NT2/D1 (cell line): ENCODE measurements at regions not wholly inside any gene's neighbourhood (a gene's known extent, or its start where the extent isn't known, plus 50 kb on each side); places are given as distances from the start of the nearest gene placed in this dataset.

ENCODE experiments used
- DNase-seq: peaks from one replicate; pipeline ENCODE4 v3.0.0-alpha.2; 2011; ENCODE audit warnings: low read depth, low spot score
- H3K27me3 ChIP-seq: 2 replicates; pipeline ENCODE4 v1.6.0; 2011; ENCODE audit warnings: mild to moderate bottlenecking; ENCODE audit not compliant: insufficient read length, insufficient read depth
- H3K36me3 ChIP-seq: 2 replicates; pipeline ENCODE4 v1.6.1; 2011; ENCODE audit warnings: mild to moderate bottlenecking, low read length, mixed read lengths; ENCODE audit not compliant: insufficient read depth, insufficient read length
- H3K4me1 ChIP-seq: 2 replicates; pipeline ENCODE4 v1.5.1; 2011; ENCODE audit not compliant: insufficient read depth, insufficient read length
- H3K4me3 ChIP-seq: 2 replicates; pipeline ENCODE4 v1.5.1; 2011; ENCODE audit warnings: low read depth; ENCODE audit not compliant: insufficient read length
- H3K9ac ChIP-seq: 2 replicates; pipeline ENCODE4 v1.6.0; 2011; ENCODE audit warnings: low read depth; ENCODE audit not compliant: insufficient read length
- H3K9me3 ChIP-seq: 2 replicates; pipeline ENCODE4 v1.5.1; 2011; ENCODE audit warnings: mild to moderate bottlenecking, low read length; ENCODE audit not compliant: insufficient read depth
- SUZ12 ChIP-seq: IDR thresholded peaks from 2 replicates; pipeline ENCODE4 v1.6.1; 2011; ENCODE audit not compliant: insufficient read length, insufficient read depth; ENCODE audit errors: extremely low read depth
- YY1 ChIP-seq: IDR thresholded peaks from 2 replicates; pipeline ENCODE4 v1.6.1; 2011; ENCODE audit not compliant: insufficient read length, insufficient read depth
- ZNF274 ChIP-seq: IDR thresholded peaks from 2 replicates; pipeline ENCODE4 v1.6.1; 2011; ENCODE audit warnings: mild to moderate bottlenecking, low read depth, low read length

GRCh38 chr22:49160261-49161001 lies 667.2 kb downstream of the BRD1 start:
- Histone ChIP-seq H3K9me3 (no peaks in the 10 kb centered on the region), H3K27me3 (no peaks in the 10 kb centered on the region), H3K4me1 (peaks cover 2% of the 10 kb centered on the region), H3K36me3 (no peaks in the 10 kb centered on the region), H3K4me3 (no peak overlapping the region), H3K9ac (no peak overlapping the region)
- DNase-seq, result no peak
- TF ChIP-seq ZNF274, result no peak
- TF ChIP-seq SUZ12, result no peak
- no peak for TF ChIP-seq YY1

GRCh38 chr22:49159711-49160110 lies 668.0 kb downstream of the BRD1 start:
- peaks cover 2% of the 10 kb centered on the region for H3K4me1 ChIP-seq
- no peaks in the 10 kb centered on the region for H3K36me3 ChIP-seq
- no peak overlapping the region for H3K9ac ChIP-seq
- no peak for TF ChIP-seq YY1
- TF ChIP-seq ZNF274, result no peak
- no peak for TF ChIP-seq SUZ12
- H3K27me3 ChIP-seq, result no peaks in the 10 kb centered on the region
- H3K9me3 ChIP-seq, result no peaks in the 10 kb centered on the region
- DNase-seq, result no peak
- no peak overlapping the region for H3K4me3 ChIP-seq

- no peak overlapping the region for H3K4me3 ChIP-seq
- H3K36me3 ChIP-seq, result no peaks in the 10 kb centered on the region
- TF ChIP-seq SUZ12 (no peak), ZNF274 (no peak), YY1 (no peak)
- H3K9ac ChIP-seq, result no peak overlapping the region
- peaks cover 2% of the 10 kb centered on the region for H3K4me1 ChIP-seq
- no peak for DNase-seq
- no peaks in the 10 kb centered on the region for H3K9me3 ChIP-seq
- no peaks in the 10 kb centered on the region for H3K27me3 ChIP-seq
These were observed 668.7 kb downstream of the BRD1 start for GRCh38 chr22:49158741-49159564.

DNA sequence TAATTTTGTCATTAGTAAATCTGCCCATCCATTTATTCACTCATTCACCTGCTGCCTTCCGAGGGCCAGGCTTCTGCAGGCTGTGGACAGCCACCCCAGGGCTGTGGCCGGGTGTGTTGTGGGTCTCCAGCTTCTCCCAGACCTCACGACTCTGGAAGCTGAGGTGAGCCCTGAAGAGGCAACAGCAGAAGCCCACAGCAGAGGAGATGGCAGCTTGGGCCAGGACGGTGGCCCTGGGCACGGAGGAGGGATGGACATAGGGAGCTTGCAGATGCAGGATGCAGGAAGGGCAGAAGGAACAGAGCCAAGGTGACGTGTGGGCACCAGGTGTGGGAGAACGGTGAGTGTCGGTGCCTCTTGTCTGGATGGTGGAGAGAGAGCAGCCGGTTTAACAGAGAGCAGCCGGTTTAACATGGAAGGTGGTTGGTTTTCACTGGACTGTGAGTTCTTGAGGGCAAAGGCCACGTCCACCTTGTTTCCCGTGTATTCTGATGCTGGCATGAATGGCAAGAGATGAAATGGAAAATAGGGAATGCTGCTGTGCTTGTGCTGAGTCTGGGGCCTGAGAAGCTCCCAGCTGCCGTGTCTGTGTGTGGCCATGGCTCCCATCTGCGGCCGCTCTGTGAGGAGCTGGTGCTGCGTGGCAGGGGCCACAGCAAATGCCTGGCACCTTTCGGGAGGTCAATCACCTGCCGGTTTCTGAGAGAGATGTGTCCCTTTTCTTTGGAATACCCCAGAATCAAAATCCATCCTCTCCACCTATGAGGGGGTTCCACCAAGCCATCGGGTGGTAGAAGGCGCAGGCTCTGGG lies 669.9 kb downstream of the BRD1 start:
- H3K9me3 ChIP-seq, result no peaks in the 10 kb centered on the region
- H3K4me1 ChIP-seq, result peaks cover 5% of the 10 kb centered on the region
- DNase-seq, result no peak
- no peak overlapping the region for H3K4me3 ChIP-seq
- TF ChIP-seq ZNF274 (no peak), YY1 (no peak), SUZ12 (no peak)
- no peak overlapping the region for H3K9ac ChIP-seq
- H3K27me3 ChIP-seq, result no peaks in the 10 kb centered on the region
- no peaks in the 10 kb centered on the region for H3K36me3 ChIP-seq

- Histone ChIP-seq H3K9me3 (no peaks in the 10 kb centered on the region), H3K27me3 (no peaks in the 10 kb centered on the region), H3K4me3 (no peak overlapping the region), H3K9ac (no peak overlapping the region), H3K4me1 (peaks cover 9% of the 10 kb centered on the region), H3K36me3 (no peaks in the 10 kb centered on the region)
- TF ChIP-seq YY1 (no peak), ZNF274 (no peak), SUZ12 (no peak)
- DNase-seq, result no peak
These were observed 670.9 kb downstream of the BRD1 start for GRCh38 chr22:49156662-49157285.

DNA sequence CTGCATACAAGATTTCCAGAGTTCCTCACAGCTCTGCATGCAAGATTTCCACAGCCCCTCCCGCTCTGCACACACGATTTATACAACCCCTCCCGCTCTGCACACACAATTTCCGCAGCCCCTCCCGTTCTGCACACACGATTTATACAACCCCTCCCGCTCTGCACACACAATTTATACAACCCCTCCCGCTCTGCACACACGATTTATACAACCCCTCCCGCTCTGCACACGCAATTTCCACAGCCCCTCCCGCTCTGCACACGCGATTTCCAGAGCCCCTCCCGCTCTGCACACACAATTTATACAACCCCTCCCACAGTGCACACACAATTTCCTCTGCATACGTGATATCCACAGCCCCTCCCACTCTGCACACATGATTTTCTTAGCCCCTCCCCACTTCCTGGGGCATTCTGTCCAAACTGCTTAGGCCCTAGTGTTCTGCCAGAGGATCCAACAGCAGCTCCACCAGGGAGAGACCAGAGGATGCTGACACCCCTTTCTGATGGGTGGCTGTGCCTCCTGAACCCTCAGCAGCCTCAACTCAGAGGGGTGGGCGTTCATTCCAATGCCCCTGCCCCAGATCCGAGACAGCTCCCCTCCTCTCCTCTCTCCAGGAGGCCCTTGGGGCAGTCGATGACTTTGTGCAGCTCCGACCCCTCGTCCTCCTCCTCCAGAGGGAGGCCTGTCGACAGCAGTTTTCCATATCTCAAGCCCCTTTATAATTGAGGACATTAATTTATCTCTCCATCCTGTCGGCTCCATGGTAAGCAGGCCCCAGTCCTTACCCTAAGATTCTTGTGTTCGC lies 671.7 kb downstream of the BRD1 start:
- Histone ChIP-seq H3K4me3 (no peak overlapping the region), H3K36me3 (no peaks in the 10 kb centered on the region), H3K9ac (no peak overlapping the region), H3K9me3 (no peaks in the 10 kb centered on the region), H3K27me3 (no peaks in the 10 kb centered on the region), H3K4me1 (peaks cover 15% of the 10 kb centered on the region)
- TF ChIP-seq YY1, result no peak
- TF ChIP-seq SUZ12, result no peak
- TF ChIP-seq ZNF274, result no peak
- DNase-seq, result no peak
